GM12878 (cell line): ENCODE measurements at regions not wholly inside any gene's neighbourhood (a gene's known extent, or its start where the extent isn't known, plus 50 kb on each side); places are given as distances from the start of the nearest gene placed in this dataset.

Experiments
- ATAC-seq: fragments of 200-7000 bp; cut with Tn5 transposase; 3 replicates; pipeline ENCODE4 v1.9.1; 2020; ENCODE audit warnings: mild to moderate bottlenecking, moderate library complexity
- BruUV-seq: library from RNA; stranded (reverse); fragments of 400-500 nt; replicated peaks from 2 replicates; lab custom pipeline; 2021; lab: Mats Ljungman, UMichigan
- CTCF ChIA-PET: fragments of 300-600 bp; sonication (Branson Sonifier 250); formaldehyde crosslinking; extraction: SDS; loops from one replicate; lab custom pipeline; 2021; ENCODE audit warnings: inconsistent platforms; lab: Yijun Ruan, JAX
- POLR2A ChIA-PET: fragments of 350-600 bp; formaldehyde crosslinking; extraction: SDS; loops from one replicate; lab custom pipeline; 2021; ENCODE audit warnings: inconsistent platforms; lab: Charles Lee
- RAD21 ChIA-PET: fragments of 300-600 bp; sonication (Branson Sonifier 250); formaldehyde crosslinking; loops from one replicate; lab custom pipeline; 2023; ENCODE audit warnings: antibody characterized with exemption; ENCODE audit not compliant: unreplicated experiment; lab: Charles Lee
- SMC1A ChIA-PET: fragments of 300-600 bp; sonication (Branson Sonifier 250); formaldehyde crosslinking; loops from one replicate; lab custom pipeline; 2023; ENCODE audit not compliant: unreplicated experiment, uncharacterized antibody; lab: Charles Lee
- DNase-seq: peaks from one replicate; pipeline ENCODE4 v3.0.0-alpha.2; 2011; ENCODE audit warnings: low read depth, low spot score
- FAIRE-seq: peaks from 3 replicates; lab custom pipeline; 2011; peaks lifted over from hg19 to GRCh38; lab: Jason Lieb, UNC
- H2AFZ ChIP-seq: 2 replicates; pipeline ENCODE4 v1.6.0; 2011; ENCODE audit warnings: low read depth, low read length, control low read depth; ENCODE audit not compliant: control insufficient read depth
- H3K27ac ChIP-seq: 2 replicates; pipeline ENCODE4 v1.5.1; 2011; ENCODE audit warnings: control low read depth; ENCODE audit not compliant: control insufficient read depth, insufficient read depth
- H3K27me3 ChIP-seq, 2 experiments: replicated peaks in 1 of 2; 2 replicates each; pipeline versions ENCODE4 v1.6.0 to v1.6.1; 2011; ENCODE audit warnings: low read length in 1 of 2; ENCODE audit not compliant: control insufficient read depth in 2 of 2, insufficient read depth in 2 of 2
- H3K36me3 ChIP-seq, 2 experiments: 2 replicates each; pipeline ENCODE4 v1.5.1; 2011; ENCODE audit warnings: low read length in 1 of 2; ENCODE audit not compliant: control insufficient read depth in 2 of 2, insufficient read depth in 2 of 2
- H3K4me1 ChIP-seq: 2 replicates; pipeline ENCODE4 v1.6.1; 2011; ENCODE audit warnings: mild to moderate bottlenecking, low read length, moderate library complexity, mixed read lengths; ENCODE audit not compliant: control insufficient read depth, insufficient read depth
- H3K4me2 ChIP-seq: 2 replicates; pipeline ENCODE4 v1.6.0; 2011; ENCODE audit warnings: control low read depth; ENCODE audit not compliant: control insufficient read depth, insufficient read depth
- H3K4me3 ChIP-seq: fragments of 200-600 bp; sonication (generic); 2 replicates; pipeline ENCODE4 v1.5.1; 2016
- H3K79me2 ChIP-seq: 2 replicates; pipeline ENCODE4 v1.6.0; 2011; ENCODE audit warnings: low read length; ENCODE audit not compliant: control insufficient read depth, insufficient read depth
- H3K9ac ChIP-seq: 2 replicates; pipeline ENCODE4 v1.8.0; 2011; ENCODE audit warnings: low read length, control low read depth, mixed read lengths; ENCODE audit not compliant: control insufficient read depth, insufficient read depth
- H3K9me3 ChIP-seq: replicated peaks from 3 replicates; pipeline ENCODE4 v1.5.1; 2011; ENCODE audit warnings: mild to moderate bottlenecking, low read length; ENCODE audit not compliant: control insufficient read depth, insufficient read depth
- H4K20me1 ChIP-seq: 2 replicates; pipeline ENCODE4 v1.6.0; 2011; ENCODE audit not compliant: control insufficient read depth, insufficient read depth
- WGBS: methylation state at CpG from one replicate; pipeline ENCODE4 v1.1.6; 2016; ENCODE audit warnings: low lambda C conversion rate; ENCODE audit not compliant: insufficient replicate concordance, insufficient coverage; ENCODE audit errors: missing lambda C conversion rate; 5-methylcytosine and 5-hydroxymethylcytosine counted together
- in situ Hi-C: fragments of 300-500 bp; cut with MboI; formaldehyde crosslinking; loops from 9 replicates; pipeline ENCODE4 v1.14.3; 2018; ENCODE audit warnings: mixed read lengths
- intact Hi-C: fragments of 100-400 bp; cut with micrococcal nuclease; formaldehyde crosslinking; loops from one replicate; pipeline ENCODE4 v1.14.2; 2022; ENCODE audit not compliant: unreplicated experiment
- TF ChIP-seq, protein P1 (sequence below): IDR thresholded peaks from 2 replicates; pipeline ENCODE4 v1.6.1; 2012; ENCODE audit warnings: improper control_type of control experiment, low read depth, low read length; ENCODE audit not compliant: insufficient replicate concordance

DNA sequence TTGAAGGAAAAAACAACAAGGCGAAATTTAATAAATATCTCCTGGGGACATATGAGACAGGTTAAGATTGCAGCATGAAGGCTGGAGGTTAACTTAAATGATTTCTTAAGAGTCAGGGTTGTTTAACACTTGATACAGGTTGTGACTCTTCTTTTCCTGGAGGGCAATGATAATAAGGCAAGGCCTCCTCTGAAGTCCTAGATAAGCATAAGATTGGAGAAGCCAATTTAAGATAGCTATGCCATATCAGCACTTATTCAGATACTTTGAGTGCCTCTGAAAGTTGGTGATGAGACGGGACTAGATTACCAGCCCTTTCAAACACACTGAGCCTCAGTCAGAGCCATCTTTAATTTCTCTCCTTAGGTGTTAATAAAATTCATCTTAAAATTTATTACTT lies 350.8 kb downstream of the FBXO8 start:
- TF ChIP-seq, protein P1, sequence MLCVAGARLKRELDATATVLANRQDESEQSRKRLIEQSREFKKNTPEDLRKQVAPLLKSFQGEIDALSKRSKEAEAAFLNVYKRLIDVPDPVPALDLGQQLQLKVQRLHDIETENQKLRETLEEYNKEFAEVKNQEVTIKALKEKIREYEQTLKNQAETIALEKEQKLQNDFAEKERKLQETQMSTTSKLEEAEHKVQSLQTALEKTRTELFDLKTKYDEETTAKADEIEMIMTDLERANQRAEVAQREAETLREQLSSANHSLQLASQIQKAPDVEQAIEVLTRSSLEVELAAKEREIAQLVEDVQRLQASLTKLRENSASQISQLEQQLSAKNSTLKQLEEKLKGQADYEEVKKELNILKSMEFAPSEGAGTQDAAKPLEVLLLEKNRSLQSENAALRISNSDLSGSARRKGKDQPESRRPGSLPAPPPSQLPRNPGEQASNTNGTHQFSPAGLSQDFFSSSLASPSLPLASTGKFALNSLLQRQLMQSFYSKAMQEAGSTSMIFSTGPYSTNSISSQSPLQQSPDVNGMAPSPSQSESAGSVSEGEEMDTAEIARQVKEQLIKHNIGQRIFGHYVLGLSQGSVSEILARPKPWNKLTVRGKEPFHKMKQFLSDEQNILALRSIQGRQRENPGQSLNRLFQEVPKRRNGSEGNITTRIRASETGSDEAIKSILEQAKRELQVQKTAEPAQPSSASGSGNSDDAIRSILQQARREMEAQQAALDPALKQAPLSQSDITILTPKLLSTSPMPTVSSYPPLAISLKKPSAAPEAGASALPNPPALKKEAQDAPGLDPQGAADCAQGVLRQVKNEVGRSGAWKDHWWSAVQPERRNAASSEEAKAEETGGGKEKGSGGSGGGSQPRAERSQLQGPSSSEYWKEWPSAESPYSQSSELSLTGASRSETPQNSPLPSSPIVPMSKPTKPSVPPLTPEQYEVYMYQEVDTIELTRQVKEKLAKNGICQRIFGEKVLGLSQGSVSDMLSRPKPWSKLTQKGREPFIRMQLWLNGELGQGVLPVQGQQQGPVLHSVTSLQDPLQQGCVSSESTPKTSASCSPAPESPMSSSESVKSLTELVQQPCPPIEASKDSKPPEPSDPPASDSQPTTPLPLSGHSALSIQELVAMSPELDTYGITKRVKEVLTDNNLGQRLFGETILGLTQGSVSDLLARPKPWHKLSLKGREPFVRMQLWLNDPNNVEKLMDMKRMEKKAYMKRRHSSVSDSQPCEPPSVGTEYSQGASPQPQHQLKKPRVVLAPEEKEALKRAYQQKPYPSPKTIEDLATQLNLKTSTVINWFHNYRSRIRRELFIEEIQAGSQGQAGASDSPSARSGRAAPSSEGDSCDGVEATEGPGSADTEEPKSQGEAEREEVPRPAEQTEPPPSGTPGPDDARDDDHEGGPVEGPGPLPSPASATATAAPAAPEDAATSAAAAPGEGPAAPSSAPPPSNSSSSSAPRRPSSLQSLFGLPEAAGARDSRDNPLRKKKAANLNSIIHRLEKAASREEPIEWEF: no peak
- 14% methylated on average over 2 of the region's 2 CpGs for WGBS
- Histone ChIP-seq H3K27me3 (no peaks in the 10 kb centered on the region), H3K4me3 (no peak overlapping the region), H3K27ac (no peak overlapping the region), H2AFZ (no peak overlapping the region), H3K9me3 (no peaks in the 10 kb centered on the region), H3K4me1 (no peaks in the 10 kb centered on the region), H4K20me1 (no peaks in the 10 kb centered on the region), H3K79me2 (no peaks in the 10 kb centered on the region), H3K4me2 (no peak overlapping the region), H3K9ac (no peak overlapping the region), H3K36me3 (no peaks in the 10 kb centered on the region)
- intact Hi-C loops: no loop called here
- in situ Hi-C loops: no loop called here
- no TSS peak for BruUV-seq
- DNase-seq: no peak
- no peak for FAIRE-seq
- CTCF ChIA-PET: no interaction called here
- POLR2A ChIA-PET: no interaction called here
- SMC1A ChIA-PET: no interaction called here
- RAD21 ChIA-PET: no interaction called here
- ATAC-seq: no peak
